Spleen (tissue), 7 donors: ENCODE measurements at regions not wholly inside any gene's neighbourhood (a gene's known extent, or its start where the extent isn't known, plus 50 kb on each side); places are given as distances from the start of the nearest gene placed in this dataset.

ENCODE experiments used
- POLR2AphosphoS5 ChIP-seq, 3 donors: sonication (generic); formaldehyde crosslinking; IDR thresholded peaks; one replicate each; pipeline ENCODE4 v1.5.1; 2017; ENCODE audit warnings: antibody characterized with exemption in 3 of 3
- TF ChIP-seq, protein P1 (sequence below), 11 experiments: fragments of 200-600 bp in 7 of 11; fragments of 450-650 bp in 4 of 11; sonication (generic) in 4 of 11; IDR thresholded peaks in 8 of 11; conservative IDR thresholded peaks in 3 of 11; 1 replicate in 7 of 11; 2 replicates in 4 of 11; pipeline versions ENCODE4 v1.4.0 to v1.8.0; 2016 to 2021; ENCODE audit warnings: antibody characterized with exemption in 11 of 11, inconsistent platforms in 4 of 11, mild to moderate bottlenecking in 1 of 11
- donor health status: DM: no; HTN: no; CAD: no; lungs with moderate emphysema.
- donor health status: DM: no; HTN: no; CAD: no.
- donor health status: DM: no; HTN: no; CAD: no.

DNA sequence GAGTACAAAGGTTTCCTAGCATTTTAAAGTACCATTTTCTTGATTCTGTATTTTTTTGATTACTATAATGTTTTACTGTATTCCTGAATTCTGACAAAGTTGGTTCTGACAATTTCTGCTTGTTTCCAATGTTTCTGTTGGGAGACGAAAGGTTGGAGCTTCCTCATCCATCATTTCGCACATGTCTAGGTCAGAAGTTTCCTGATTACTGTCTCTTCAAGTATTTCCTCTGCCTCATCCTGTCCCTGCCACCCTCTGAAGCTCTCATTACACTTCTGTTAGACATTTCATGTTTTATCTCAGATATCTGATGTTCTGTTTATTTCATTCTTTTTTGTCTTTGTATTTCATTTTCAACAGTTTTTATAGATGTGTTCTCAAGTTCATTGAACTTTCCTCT is 895.8 kb downstream of the TSN start:
- TF ChIP-seq, protein P1, sequence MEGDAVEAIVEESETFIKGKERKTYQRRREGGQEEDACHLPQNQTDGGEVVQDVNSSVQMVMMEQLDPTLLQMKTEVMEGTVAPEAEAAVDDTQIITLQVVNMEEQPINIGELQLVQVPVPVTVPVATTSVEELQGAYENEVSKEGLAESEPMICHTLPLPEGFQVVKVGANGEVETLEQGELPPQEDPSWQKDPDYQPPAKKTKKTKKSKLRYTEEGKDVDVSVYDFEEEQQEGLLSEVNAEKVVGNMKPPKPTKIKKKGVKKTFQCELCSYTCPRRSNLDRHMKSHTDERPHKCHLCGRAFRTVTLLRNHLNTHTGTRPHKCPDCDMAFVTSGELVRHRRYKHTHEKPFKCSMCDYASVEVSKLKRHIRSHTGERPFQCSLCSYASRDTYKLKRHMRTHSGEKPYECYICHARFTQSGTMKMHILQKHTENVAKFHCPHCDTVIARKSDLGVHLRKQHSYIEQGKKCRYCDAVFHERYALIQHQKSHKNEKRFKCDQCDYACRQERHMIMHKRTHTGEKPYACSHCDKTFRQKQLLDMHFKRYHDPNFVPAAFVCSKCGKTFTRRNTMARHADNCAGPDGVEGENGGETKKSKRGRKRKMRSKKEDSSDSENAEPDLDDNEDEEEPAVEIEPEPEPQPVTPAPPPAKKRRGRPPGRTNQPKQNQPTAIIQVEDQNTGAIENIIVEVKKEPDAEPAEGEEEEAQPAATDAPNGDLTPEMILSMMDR (IDR thresholded peaks at IDR 0.05 in 8 of 11, conservative IDR thresholded peaks at IDR 0.05 in 3 of 11), result no peak
- no peak for TF ChIP-seq POLR2AphosphoS5 (IDR thresholded peaks at IDR 0.05)
